SK-N-SH treated with all-trans-retinoic acid at 6 μM for 48 hours (cell line): ENCODE measurements at regions not wholly inside any gene's neighbourhood (a gene's known extent, or its start where the extent isn't known, plus 50 kb on each side); places are given as distances from the start of the nearest gene placed in this dataset.

ENCODE experiments used
- ATAC-seq: fragments of 200-7000 bp; cut with Tn5 transposase; 3 replicates; pipeline ENCODE4 v1.9.1; 2020; ENCODE audit warnings: mild to moderate bottlenecking, moderate library complexity
- ARNTL ChIP-seq: fragments of 450-650 bp; formaldehyde crosslinking; IDR thresholded peaks from 2 replicates; pipeline ENCODE4 v1.5.0; 2020; ENCODE audit warnings: low read depth, mild to moderate bottlenecking, moderate library complexity, borderline replicate concordance
- BACH2 ChIP-seq: fragments of 250-450 bp; sonication (Bioruptor Pico); IDR thresholded peaks from 2 replicates; pipeline ENCODE4 v1.9.0; 2021; ENCODE audit warnings: mild to moderate bottlenecking, borderline replicate concordance
- CSDC2 ChIP-seq: fragments of 250-450 bp; sonication (Bioruptor Pico); IDR thresholded peaks from 2 replicates; pipeline ENCODE4 v1.5.0; 2020; ENCODE audit warnings: mild to moderate bottlenecking, moderate library complexity
- GLIS3 ChIP-seq: fragments of 250-450 bp; sonication (Bioruptor Pico); IDR thresholded peaks from 2 replicates; pipeline ENCODE4 v1.5.0; 2020; ENCODE audit warnings: mild to moderate bottlenecking, moderate library complexity
- OSR1 ChIP-seq: fragments of 250-450 bp; sonication (Bioruptor Pico); IDR thresholded peaks from 2 replicates; pipeline ENCODE4 v1.8.0; 2022; ENCODE audit warnings: moderate library complexity, mild to moderate bottlenecking, inconsistent platforms
- PPARA ChIP-seq: fragments of 250-450 bp; sonication (Bioruptor Pico); IDR thresholded peaks from 2 replicates; pipeline ENCODE4 v1.5.0; 2020; ENCODE audit warnings: mild to moderate bottlenecking, borderline replicate concordance
- RARB ChIP-seq: fragments of 250-450 bp; sonication (Bioruptor Pico); IDR thresholded peaks from 2 replicates; pipeline ENCODE4 v1.8.0; 2021; ENCODE audit warnings: mild to moderate bottlenecking, moderate library complexity
- SNAI2 ChIP-seq: fragments of 250-450 bp; sonication (Bioruptor Pico); IDR thresholded peaks from 2 replicates; pipeline ENCODE4 v1.5.0; 2020; ENCODE audit warnings: mild to moderate bottlenecking, moderate library complexity
- TCF4 ChIP-seq: fragments of 250-450 bp; sonication (Bioruptor Pico); IDR thresholded peaks from 2 replicates; pipeline ENCODE4 v1.8.0; 2021; ENCODE audit warnings: mild to moderate bottlenecking, moderate library complexity, borderline replicate concordance
- TOX ChIP-seq: fragments of 250-450 bp; sonication (Bioruptor Pico); IDR thresholded peaks from 2 replicates; pipeline ENCODE4 v1.8.0; 2021; ENCODE audit warnings: mild to moderate bottlenecking, moderate library complexity, borderline replicate concordance
- ZC3H10 ChIP-seq: fragments of 250-450 bp; sonication (Bioruptor Pico); IDR thresholded peaks from 2 replicates; pipeline ENCODE4 v1.5.1; 2021; ENCODE audit warnings: mild to moderate bottlenecking, moderate library complexity
- ZFP3 ChIP-seq: fragments of 250-450 bp; sonication (Bioruptor Pico); IDR thresholded peaks from 2 replicates; pipeline ENCODE4 v1.5.0; 2020; ENCODE audit warnings: mild to moderate bottlenecking, moderate library complexity
- ZFP30 ChIP-seq: fragments of 450-650 bp; formaldehyde crosslinking; IDR thresholded peaks from 2 replicates; pipeline ENCODE4 v1.5.0; 2022; ENCODE audit warnings: mild to moderate bottlenecking, moderate library complexity
- ZNF565 ChIP-seq: fragments of 450-650 bp; formaldehyde crosslinking; conservative IDR thresholded peaks from 2 replicates; pipeline ENCODE4 v1.5.0; 2020; ENCODE audit warnings: low read depth, mild to moderate bottlenecking, moderate library complexity
- ZNF8 ChIP-seq: fragments of 450-650 bp; formaldehyde crosslinking; IDR thresholded peaks from 2 replicates; pipeline ENCODE4 v1.5.0; 2020; ENCODE audit warnings: mild to moderate bottlenecking, moderate library complexity
- TF ChIP-seq, protein P1 (sequence below): fragments of 250-450 bp; sonication (Bioruptor Pico); IDR thresholded peaks from 2 replicates; pipeline ENCODE4 v1.5.1; 2021; ENCODE audit warnings: mild to moderate bottlenecking, moderate library complexity
- TF ChIP-seq, protein P2 (sequence below): fragments of 250-450 bp; sonication (Bioruptor Pico); IDR thresholded peaks from 2 replicates; pipeline ENCODE4 v1.5.0; 2020; ENCODE audit warnings: mild to moderate bottlenecking, moderate library complexity
- TF ChIP-seq, protein P3 (sequence below): fragments of 250-450 bp; sonication (Bioruptor Pico); IDR thresholded peaks from 2 replicates; pipeline ENCODE4 v1.5.1; 2020; ENCODE audit warnings: low read depth, mild to moderate bottlenecking, moderate library complexity
- TF ChIP-seq, protein P4 (sequence below): fragments of 250-450 bp; sonication (Bioruptor Pico); IDR thresholded peaks from 2 replicates; pipeline ENCODE4 v1.8.0; 2020; ENCODE audit warnings: mild to moderate bottlenecking, moderate library complexity, borderline replicate concordance

DNA sequence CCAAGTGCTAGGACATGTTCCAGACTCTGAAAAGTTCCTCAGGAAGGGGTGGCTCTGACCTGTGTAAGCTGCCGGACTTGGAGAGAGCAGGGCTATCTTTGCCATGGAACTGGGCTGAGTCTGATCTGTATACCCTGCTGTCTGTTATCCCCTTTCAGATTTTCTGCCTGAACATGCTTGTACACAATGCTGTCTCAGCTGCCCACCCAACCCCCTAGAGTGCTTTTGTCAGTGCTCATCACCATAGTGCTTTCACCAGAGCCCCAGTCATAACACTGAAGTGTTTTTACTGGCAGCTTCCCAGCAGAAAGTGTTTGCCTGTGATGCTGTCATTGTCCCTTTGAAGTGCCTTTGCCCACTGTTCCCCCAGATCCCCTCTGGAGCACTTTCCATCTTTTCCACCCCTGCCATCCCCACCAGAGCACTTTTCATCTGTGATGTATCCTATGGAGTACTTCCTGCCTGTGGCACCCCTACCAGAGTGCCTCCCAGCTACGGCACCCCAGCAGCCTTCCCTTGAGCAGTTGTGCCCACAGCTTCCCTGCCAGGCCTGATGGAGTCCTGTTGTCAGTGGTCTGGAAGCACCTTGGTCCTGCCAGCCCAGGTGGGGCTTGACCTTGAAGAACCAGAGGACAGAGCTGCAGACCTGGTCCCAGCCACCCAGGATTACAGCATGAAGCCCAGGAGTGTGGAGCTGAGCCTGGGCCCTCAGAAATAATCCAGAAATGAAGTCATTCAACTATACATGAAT lies 397.7 kb downstream of the DIPK2A start:
- TF ChIP-seq RARB (CRISPR knock-in tag) (no peak), OSR1 (CRISPR knock-in tag) (no peak), SNAI2 (no peak), ZC3H10 (CRISPR knock-in tag) (no peak), TOX (CRISPR knock-in tag) (no peak), CSDC2 (CRISPR knock-in tag) (no peak)
- TF ChIP-seq, protein P1, sequence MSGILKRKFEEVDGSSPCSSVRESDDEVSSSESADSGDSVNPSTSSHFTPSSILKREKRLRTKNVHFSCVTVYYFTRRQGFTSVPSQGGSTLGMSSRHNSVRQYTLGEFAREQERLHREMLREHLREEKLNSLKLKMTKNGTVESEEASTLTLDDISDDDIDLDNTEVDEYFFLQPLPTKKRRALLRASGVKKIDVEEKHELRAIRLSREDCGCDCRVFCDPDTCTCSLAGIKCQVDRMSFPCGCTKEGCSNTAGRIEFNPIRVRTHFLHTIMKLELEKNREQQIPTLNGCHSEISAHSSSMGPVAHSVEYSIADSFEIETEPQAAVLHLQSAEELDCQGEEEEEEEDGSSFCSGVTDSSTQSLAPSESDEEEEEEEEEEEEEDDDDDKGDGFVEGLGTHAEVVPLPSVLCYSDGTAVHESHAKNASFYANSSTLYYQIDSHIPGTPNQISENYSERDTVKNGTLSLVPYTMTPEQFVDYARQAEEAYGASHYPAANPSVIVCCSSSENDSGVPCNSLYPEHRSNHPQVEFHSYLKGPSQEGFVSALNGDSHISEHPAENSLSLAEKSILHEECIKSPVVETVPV (CRISPR knock-in tag), result no peak
- TF ChIP-seq, protein P2, sequence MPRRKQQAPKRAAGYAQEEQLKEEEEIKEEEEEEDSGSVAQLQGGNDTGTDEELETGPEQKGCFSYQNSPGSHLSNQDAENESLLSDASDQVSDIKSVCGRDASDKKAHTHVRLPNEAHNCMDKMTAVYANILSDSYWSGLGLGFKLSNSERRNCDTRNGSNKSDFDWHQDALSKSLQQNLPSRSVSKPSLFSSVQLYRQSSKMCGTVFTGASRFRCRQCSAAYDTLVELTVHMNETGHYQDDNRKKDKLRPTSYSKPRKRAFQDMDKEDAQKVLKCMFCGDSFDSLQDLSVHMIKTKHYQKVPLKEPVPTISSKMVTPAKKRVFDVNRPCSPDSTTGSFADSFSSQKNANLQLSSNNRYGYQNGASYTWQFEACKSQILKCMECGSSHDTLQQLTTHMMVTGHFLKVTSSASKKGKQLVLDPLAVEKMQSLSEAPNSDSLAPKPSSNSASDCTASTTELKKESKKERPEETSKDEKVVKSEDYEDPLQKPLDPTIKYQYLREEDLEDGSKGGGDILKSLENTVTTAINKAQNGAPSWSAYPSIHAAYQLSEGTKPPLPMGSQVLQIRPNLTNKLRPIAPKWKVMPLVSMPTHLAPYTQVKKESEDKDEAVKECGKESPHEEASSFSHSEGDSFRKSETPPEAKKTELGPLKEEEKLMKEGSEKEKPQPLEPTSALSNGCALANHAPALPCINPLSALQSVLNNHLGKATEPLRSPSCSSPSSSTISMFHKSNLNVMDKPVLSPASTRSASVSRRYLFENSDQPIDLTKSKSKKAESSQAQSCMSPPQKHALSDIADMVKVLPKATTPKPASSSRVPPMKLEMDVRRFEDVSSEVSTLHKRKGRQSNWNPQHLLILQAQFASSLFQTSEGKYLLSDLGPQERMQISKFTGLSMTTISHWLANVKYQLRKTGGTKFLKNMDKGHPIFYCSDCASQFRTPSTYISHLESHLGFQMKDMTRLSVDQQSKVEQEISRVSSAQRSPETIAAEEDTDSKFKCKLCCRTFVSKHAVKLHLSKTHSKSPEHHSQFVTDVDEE (CRISPR knock-in tag), result no peak

DNA sequence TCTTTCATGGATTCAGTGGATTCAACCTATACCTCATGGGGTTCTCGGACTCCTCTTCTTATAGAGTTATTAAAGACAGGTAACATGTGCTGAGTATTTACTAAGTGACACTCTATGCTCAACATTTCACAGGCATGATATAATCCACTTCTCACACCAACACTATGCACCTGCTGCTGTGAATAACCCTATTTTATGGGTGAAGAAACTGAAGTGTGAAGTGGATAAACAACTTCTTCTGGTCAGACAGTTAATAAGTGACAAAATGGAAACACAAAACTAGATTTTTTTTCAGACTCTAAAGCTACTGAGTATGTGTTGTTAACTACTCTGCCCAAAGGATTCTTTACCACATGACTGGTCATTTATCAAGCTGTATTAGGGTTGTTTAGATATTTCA lies 403.5 kb downstream of the DIPK2A start:
- ATAC-seq, result no peak

More for the DNA sequence above, 397.7 kb downstream of the DIPK2A start:
- no peak for ATAC-seq

DNA sequence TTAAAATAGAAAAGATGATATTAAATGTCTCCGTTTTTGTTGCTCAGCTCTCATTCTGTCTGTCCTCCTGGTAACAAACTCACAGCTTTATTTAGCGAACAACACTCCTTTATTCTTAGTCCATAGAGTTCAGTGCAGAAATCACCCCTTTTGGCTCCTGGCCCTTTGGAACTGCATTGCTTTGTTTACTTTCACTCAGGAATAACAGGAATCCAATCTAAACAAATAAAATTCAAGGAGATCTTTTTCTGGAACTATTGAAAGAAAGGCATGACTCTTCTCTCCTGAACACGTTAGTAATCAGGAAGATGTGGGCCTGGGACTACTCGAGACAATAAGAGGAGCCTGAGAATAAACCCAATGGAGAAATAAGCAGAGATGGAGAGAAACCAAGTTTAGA lies 409.2 kb downstream of the DIPK2A start:
- no peak for ATAC-seq
- TF ChIP-seq ZNF565 (CRISPR knock-in tag) (no peak), GLIS3 (CRISPR knock-in tag) (no peak), BACH2 (CRISPR knock-in tag) (no peak), TOX (CRISPR knock-in tag) (no peak), CSDC2 (CRISPR knock-in tag) (no peak), PPARA (no peak)
- TF ChIP-seq, protein P3, sequence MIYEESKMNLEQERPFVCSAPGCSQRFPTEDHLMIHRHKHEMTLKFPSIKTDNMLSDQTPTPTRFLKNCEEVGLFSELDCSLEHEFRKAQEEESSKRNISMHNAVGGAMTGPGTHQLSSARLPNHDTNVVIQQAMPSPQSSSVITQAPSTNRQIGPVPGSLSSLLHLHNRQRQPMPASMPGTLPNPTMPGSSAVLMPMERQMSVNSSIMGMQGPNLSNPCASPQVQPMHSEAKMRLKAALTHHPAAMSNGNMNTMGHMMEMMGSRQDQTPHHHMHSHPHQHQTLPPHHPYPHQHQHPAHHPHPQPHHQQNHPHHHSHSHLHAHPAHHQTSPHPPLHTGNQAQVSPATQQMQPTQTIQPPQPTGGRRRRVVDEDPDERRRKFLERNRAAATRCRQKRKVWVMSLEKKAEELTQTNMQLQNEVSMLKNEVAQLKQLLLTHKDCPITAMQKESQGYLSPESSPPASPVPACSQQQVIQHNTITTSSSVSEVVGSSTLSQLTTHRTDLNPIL, result no peak

More for the DNA sequence above, 403.5 kb downstream of the DIPK2A start:
- no peak for TF ChIP-seq ZFP3 (CRISPR knock-in tag)
- TF ChIP-seq SNAI2, result no peak
- TF ChIP-seq, protein P4, sequence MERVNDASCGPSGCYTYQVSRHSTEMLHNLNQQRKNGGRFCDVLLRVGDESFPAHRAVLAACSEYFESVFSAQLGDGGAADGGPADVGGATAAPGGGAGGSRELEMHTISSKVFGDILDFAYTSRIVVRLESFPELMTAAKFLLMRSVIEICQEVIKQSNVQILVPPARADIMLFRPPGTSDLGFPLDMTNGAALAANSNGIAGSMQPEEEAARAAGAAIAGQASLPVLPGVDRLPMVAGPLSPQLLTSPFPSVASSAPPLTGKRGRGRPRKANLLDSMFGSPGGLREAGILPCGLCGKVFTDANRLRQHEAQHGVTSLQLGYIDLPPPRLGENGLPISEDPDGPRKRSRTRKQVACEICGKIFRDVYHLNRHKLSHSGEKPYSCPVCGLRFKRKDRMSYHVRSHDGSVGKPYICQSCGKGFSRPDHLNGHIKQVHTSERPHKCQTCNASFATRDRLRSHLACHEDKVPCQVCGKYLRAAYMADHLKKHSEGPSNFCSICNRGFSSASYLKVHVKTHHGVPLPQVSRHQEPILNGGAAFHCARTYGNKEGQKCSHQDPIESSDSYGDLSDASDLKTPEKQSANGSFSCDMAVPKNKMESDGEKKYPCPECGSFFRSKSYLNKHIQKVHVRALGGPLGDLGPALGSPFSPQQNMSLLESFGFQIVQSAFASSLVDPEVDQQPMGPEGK (CRISPR knock-in tag), result no peak
- TF ChIP-seq RARB (CRISPR knock-in tag), result no peak
- TF ChIP-seq TCF4 (CRISPR knock-in tag), result no peak
- TF ChIP-seq BACH2 (CRISPR knock-in tag), result no peak
- no peak for TF ChIP-seq GLIS3 (CRISPR knock-in tag)
- no peak for TF ChIP-seq ZNF8 (CRISPR knock-in tag)
- no peak for TF ChIP-seq ZC3H10 (CRISPR knock-in tag)
- no peak for TF ChIP-seq ARNTL (CRISPR knock-in tag)
- TF ChIP-seq ZFP30 (CRISPR knock-in tag), result no peak
- TF ChIP-seq, all 23 proteins: peak for 0

DNA sequence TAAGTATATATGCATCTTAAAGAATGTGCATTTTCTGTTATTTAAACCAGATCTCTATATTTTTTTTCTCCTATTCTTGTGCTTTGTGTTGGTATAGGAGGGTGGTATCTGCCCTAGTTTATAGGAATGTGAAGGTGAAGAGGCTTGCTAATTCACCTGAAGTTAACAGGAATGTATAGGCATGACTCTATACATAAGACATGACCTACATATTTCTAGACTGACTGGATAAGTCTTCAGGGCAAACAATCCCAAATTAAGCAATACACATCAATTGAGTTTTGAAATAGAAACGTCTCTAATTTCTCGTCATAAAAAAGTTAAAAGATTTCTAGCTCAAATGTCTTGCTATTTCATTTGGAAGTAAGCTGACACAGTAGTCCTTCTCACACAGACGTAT lies 410.0 kb downstream of the DIPK2A start:
- TF ChIP-seq ZNF565 (CRISPR knock-in tag), result no peak
- TF ChIP-seq ZFP30 (CRISPR knock-in tag), result no peak
- no peak for TF ChIP-seq GLIS3 (CRISPR knock-in tag)
- TF ChIP-seq, all 23 proteins: peak for 0
- no peak for ATAC-seq
